Spleen (tissue), 11 donors: ENCODE measurements at regions not wholly inside any gene's neighbourhood (a gene's known extent, or its start where the extent isn't known, plus 50 kb on each side); places are given as distances from the start of the nearest gene placed in this dataset.

ENCODE experiments used
- DNase-seq: peaks from one replicate; pipeline ENCODE4 v3.0.0-alpha.2; 2020
- H3K27ac ChIP-seq, 8 donors: fragments of 200-600 bp; sonication (generic) in 7 of 8; 1 replicate in 4 of 8; 2 replicates in 4 of 8; pipeline versions ENCODE4 v1.5.0 to v1.8.0; 2016 to 2021; ENCODE audit warnings: inconsistent platforms in 4 of 8, mild to moderate bottlenecking in 4 of 8, moderate library complexity in 1 of 8
- H3K27me3 ChIP-seq, 7 donors: fragments of 200-600 bp; sonication (generic) in 6 of 7; replicated peaks in 1 of 7; 1 replicate in 4 of 7; 2 replicates in 3 of 7; pipeline versions ENCODE4 v1.5.0 to v1.8.0; 2016 to 2021; ENCODE audit warnings: inconsistent platforms in 3 of 7, mild to moderate bottlenecking in 1 of 7
- H3K36me3 ChIP-seq, 6 donors: fragments of 200-600 bp; sonication (generic) in 5 of 6; 1 replicate in 4 of 6; 2 replicates in 2 of 6; pipeline versions ENCODE4 v1.5.0 to v1.8.0; 2016 to 2021; ENCODE audit warnings: inconsistent platforms in 2 of 6
- H3K4me1 ChIP-seq, 6 donors: fragments of 200-600 bp; sonication (generic) in 5 of 6; 1 replicate in 3 of 6; 2 replicates in 3 of 6; pipeline versions ENCODE4 v1.5.0 to v1.8.0; 2016 to 2021; ENCODE audit warnings: inconsistent platforms in 3 of 6
- H3K4me3 ChIP-seq, 8 donors: fragments of 200-600 bp; sonication (generic) in 7 of 8; 1 replicate in 4 of 8; 2 replicates in 4 of 8; pipeline versions ENCODE4 v1.5.0 to v1.8.0; 2016 to 2021; ENCODE audit warnings: inconsistent platforms in 4 of 8, mild to moderate bottlenecking in 4 of 8, moderate library complexity in 2 of 8
- H3K9me3 ChIP-seq, 8 donors: fragments of 200-600 bp; sonication (generic) in 7 of 8; 1 replicate in 4 of 8; 2 replicates in 4 of 8; pipeline versions ENCODE4 v1.5.0 to v1.8.0; 2016 to 2021; ENCODE audit warnings: inconsistent platforms in 4 of 8
- POLR2A ChIP-seq, 3 donors: fragments of 450-650 bp; IDR thresholded peaks; one replicate each; pipeline ENCODE4 v1.5.1; 2017; ENCODE audit warnings: antibody characterized with exemption in 3 of 3, mild to moderate bottlenecking in 1 of 3
- POLR2AphosphoS5 ChIP-seq, 3 donors: sonication (generic); formaldehyde crosslinking; IDR thresholded peaks; one replicate each; pipeline ENCODE4 v1.5.1; 2017; ENCODE audit warnings: antibody characterized with exemption in 3 of 3
- WGBS, 5 donors: extraction: QIAGEN DNeasy Blood & Tissue Kit in 3 of 5; methylation state at CpG; one replicate each; pipeline versions ENCODE4 v1.1.5 to v1.1.7; 2013 to 2018; 5-methylcytosine and 5-hydroxymethylcytosine counted together
- intact Hi-C: fragments of 100-400 bp; cut with DNase I; formaldehyde crosslinking; loops from one replicate; pipeline ENCODE4 v1.15.0; 2023; ENCODE audit warnings: low total_unique reads
- TF ChIP-seq, protein P1 (sequence below), 11 experiments: fragments of 200-600 bp in 7 of 11; fragments of 450-650 bp in 4 of 11; sonication (generic) in 4 of 11; IDR thresholded peaks in 8 of 11; conservative IDR thresholded peaks in 3 of 11; 1 replicate in 7 of 11; 2 replicates in 4 of 11; pipeline versions ENCODE4 v1.4.0 to v1.8.0; 2016 to 2021; ENCODE audit warnings: antibody characterized with exemption in 11 of 11, inconsistent platforms in 4 of 11, mild to moderate bottlenecking in 1 of 11
- donor health status: healthy with polysubstance abuse.
- donor health status: DM: no; HTN: no; CAD: no; lungs with moderate emphysema.
- donor health status: DM: no; HTN: no; CAD: no.
- donor health status: Bipolar disorder and iron deficiency.
- donor health status: healthy.
- donor health status: DM: no; HTN: no; CAD: no.
- donor health status: DM: yes; HTN: yes; CAD: no.

DNA sequence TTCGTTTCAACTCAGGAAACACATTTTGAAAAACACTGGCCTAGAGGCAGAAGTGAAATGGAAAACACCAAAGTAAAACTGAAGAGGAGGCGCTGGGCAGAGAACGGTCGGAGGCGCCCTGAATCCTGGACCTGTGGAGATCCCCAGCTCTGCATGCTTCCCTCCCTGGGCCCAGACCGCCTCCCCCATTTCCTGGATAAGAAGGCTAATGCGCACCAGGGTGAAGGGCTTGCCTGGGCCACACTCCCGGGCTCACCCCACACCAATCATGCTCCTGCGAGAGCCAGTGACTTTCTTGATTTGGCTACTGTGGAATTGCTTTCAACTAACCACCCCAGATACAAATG, 167.1 kb downstream of the CRYBB2 start:
- DNase-seq: no peak
- no peak for TF ChIP-seq POLR2A (IDR thresholded peaks at IDR 0.05)
- H3K36me3 ChIP-seq: no peaks in the 10 kb centered on the region
- no peaks in the 10 kb centered on the region for H3K9me3 ChIP-seq
- peaks cover 0 to 4% (median 0%) of the 10 kb centered on the region in 7 donors for H3K27me3 ChIP-seq
- intact Hi-C loops: no loop called here
- H3K27ac ChIP-seq: peak overlapping the region in 6 of 8 donors; percentile 33 to 54 (median 44)
- 36 to 67% (median 50%) methylated on average over 6 to 9 of the region's 9 CpGs for WGBS, 5 donors
- peaks cover 28 to 86% (median 63%) of the 10 kb centered on the region in 6 donors for H3K4me1 ChIP-seq
- H3K4me3 ChIP-seq: no peak overlapping the region

GRCh38 chr22:25388415-25388814, 169.0 kb downstream of the CRYBB2 start:
- H3K4me1 ChIP-seq: peaks cover 28 to 94% (median 70%) of the 10 kb centered on the region in 6 donors
- no peaks in the 10 kb centered on the region for H3K9me3 ChIP-seq
- peak overlapping the region in 2 of 8 donors; percentile 26 to 54 for H3K27ac ChIP-seq
- WGBS, 5 donors: 85 to 87% (median 86%) methylated on average over 11 to 12 of the region's 12 CpGs
- peak; percentile 67 for DNase-seq
- peaks cover 0 to 4% (median 0%) of the 10 kb centered on the region in 7 donors for H3K27me3 ChIP-seq
- no peaks in the 10 kb centered on the region for H3K36me3 ChIP-seq
- TF ChIP-seq POLR2A (IDR thresholded peaks at IDR 0.05) (no peak), POLR2AphosphoS5 (IDR thresholded peaks at IDR 0.05) (no peak)
- TF ChIP-seq, protein P1, sequence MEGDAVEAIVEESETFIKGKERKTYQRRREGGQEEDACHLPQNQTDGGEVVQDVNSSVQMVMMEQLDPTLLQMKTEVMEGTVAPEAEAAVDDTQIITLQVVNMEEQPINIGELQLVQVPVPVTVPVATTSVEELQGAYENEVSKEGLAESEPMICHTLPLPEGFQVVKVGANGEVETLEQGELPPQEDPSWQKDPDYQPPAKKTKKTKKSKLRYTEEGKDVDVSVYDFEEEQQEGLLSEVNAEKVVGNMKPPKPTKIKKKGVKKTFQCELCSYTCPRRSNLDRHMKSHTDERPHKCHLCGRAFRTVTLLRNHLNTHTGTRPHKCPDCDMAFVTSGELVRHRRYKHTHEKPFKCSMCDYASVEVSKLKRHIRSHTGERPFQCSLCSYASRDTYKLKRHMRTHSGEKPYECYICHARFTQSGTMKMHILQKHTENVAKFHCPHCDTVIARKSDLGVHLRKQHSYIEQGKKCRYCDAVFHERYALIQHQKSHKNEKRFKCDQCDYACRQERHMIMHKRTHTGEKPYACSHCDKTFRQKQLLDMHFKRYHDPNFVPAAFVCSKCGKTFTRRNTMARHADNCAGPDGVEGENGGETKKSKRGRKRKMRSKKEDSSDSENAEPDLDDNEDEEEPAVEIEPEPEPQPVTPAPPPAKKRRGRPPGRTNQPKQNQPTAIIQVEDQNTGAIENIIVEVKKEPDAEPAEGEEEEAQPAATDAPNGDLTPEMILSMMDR (IDR thresholded peaks at IDR 0.05 in 8 of 11, conservative IDR thresholded peaks at IDR 0.05 in 3 of 11): no peak
- H3K4me3 ChIP-seq: no peak overlapping the region
- intact Hi-C loops: no loop called here

GRCh38 chr22:25388866-25389540, 169.6 kb downstream of the CRYBB2 start:
- WGBS, 5 donors: 21 to 42% (median 32%) methylated on average over 10 of the region's 10 CpGs
- Histone ChIP-seq H3K27me3 (peaks cover 0 to 4% (median 0%) of the 10 kb centered on the region in 7 donors), H3K4me1 (peaks cover 28 to 94% (median 70%) of the 10 kb centered on the region in 6 donors), H3K36me3 (no peaks in the 10 kb centered on the region), H3K27ac (peak overlapping the region in 3 of 8 donors; percentile 6 to 48 (median 26)), H3K9me3 (no peaks in the 10 kb centered on the region), H3K4me3 (no peak overlapping the region)
- TF ChIP-seq POLR2A (IDR thresholded peaks at IDR 0.05) (no peak), POLR2AphosphoS5 (IDR thresholded peaks at IDR 0.05) (no peak)
- TF ChIP-seq, protein P1 (IDR thresholded peaks at IDR 0.05 in 8 of 11, conservative IDR thresholded peaks at IDR 0.05 in 3 of 11): no peak
- DNase-seq: peak; percentile 79
- intact Hi-C loops: no loop called here

- 74 to 85% (median 82%) methylated on average over 11 of the region's 11 CpGs for WGBS, 5 donors
- H3K4me3 ChIP-seq: no peak overlapping the region
- H3K27me3 ChIP-seq: peaks cover 0 to 1% (median 0%) of the 10 kb centered on the region in 7 donors
- H3K9me3 ChIP-seq: no peaks in the 10 kb centered on the region
- H3K36me3 ChIP-seq: no peaks in the 10 kb centered on the region
- peak overlapping the region in 1 of 8 donors; percentile 48 for H3K27ac ChIP-seq
- no peak for TF ChIP-seq POLR2AphosphoS5 (IDR thresholded peaks at IDR 0.05)
- TF ChIP-seq POLR2A (IDR thresholded peaks at IDR 0.05): no peak
- TF ChIP-seq, protein P1 (IDR thresholded peaks at IDR 0.05 in 8 of 11, conservative IDR thresholded peaks at IDR 0.05 in 3 of 11): no peak
- peak; percentile 40 for DNase-seq
- peaks cover 28 to 89% (median 68%) of the 10 kb centered on the region in 6 donors for H3K4me1 ChIP-seq
- intact Hi-C loops: no loop called here
These were observed 170.1 kb downstream of the CRYBB2 start for GRCh38 chr22:25389541-25389919.
